ENCODE measurements at regions not wholly inside any gene's neighbourhood (a gene's known extent, or its start where the extent isn't known, plus 50 kb on each side); places are given as distances from the start of the nearest gene placed in this dataset.

GRCh38 chr3:20404741-20405100, 218.7 kb upstream of the SGO1 start:
- TF ChIP-seq JUND (IDR thresholded peaks at IDR 0.05): no peak
- TF ChIP-seq, protein P1, sequence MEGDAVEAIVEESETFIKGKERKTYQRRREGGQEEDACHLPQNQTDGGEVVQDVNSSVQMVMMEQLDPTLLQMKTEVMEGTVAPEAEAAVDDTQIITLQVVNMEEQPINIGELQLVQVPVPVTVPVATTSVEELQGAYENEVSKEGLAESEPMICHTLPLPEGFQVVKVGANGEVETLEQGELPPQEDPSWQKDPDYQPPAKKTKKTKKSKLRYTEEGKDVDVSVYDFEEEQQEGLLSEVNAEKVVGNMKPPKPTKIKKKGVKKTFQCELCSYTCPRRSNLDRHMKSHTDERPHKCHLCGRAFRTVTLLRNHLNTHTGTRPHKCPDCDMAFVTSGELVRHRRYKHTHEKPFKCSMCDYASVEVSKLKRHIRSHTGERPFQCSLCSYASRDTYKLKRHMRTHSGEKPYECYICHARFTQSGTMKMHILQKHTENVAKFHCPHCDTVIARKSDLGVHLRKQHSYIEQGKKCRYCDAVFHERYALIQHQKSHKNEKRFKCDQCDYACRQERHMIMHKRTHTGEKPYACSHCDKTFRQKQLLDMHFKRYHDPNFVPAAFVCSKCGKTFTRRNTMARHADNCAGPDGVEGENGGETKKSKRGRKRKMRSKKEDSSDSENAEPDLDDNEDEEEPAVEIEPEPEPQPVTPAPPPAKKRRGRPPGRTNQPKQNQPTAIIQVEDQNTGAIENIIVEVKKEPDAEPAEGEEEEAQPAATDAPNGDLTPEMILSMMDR (IDR thresholded peaks at IDR 0.05 in 2 of 3, conservative IDR thresholded peaks at IDR 0.05 in 1 of 3; ENCODE audit: borderline replicate concordance in 1 of 3, insufficient read depth in 1 of 3, low read depth in 2 of 3, low read length in 2 of 3): no peak

Data from HCT116 (cell line).